KMS-11 (cell line): ENCODE measurements at regions not wholly inside any gene's neighbourhood (a gene's known extent, or its start where the extent isn't known, plus 50 kb on each side); places are given as distances from the start of the nearest gene placed in this dataset.

Experiments
- H2AFZ ChIP-seq: fragments of 200-600 bp; sonication (generic); 2 replicates; pipeline ENCODE4 v1.6.1; 2016; ENCODE audit warnings: antibody characterized with exemption, mixed run types, low read depth
- H3K27ac ChIP-seq: fragments of 200-600 bp; sonication (generic); 2 replicates; pipeline ENCODE4 v1.6.1; 2016; ENCODE audit warnings: mild to moderate bottlenecking, mixed run types
- H3K27me3 ChIP-seq: fragments of 200-600 bp; sonication (generic); 2 replicates; pipeline ENCODE4 v1.6.1; 2017; ENCODE audit warnings: mild to moderate bottlenecking, low read depth, mixed run types, moderate library complexity; ENCODE audit not compliant: insufficient read depth
- H3K36me3 ChIP-seq: fragments of 200-600 bp; sonication (generic); 2 replicates; pipeline ENCODE4 v1.6.1; 2017; ENCODE audit warnings: mild to moderate bottlenecking, mixed run types; ENCODE audit not compliant: insufficient read depth
- H3K4me1 ChIP-seq: fragments of 200-600 bp; sonication (generic); 2 replicates; pipeline ENCODE4 v1.6.1; 2016; ENCODE audit warnings: mild to moderate bottlenecking, low read depth, mixed run types; ENCODE audit not compliant: poor library complexity, severe bottlenecking
- H3K4me2 ChIP-seq: fragments of 200-600 bp; sonication (generic); 2 replicates; pipeline ENCODE4 v1.7.0; 2016; ENCODE audit warnings: mild to moderate bottlenecking, mixed run types
- H3K4me3 ChIP-seq: fragments of 200-600 bp; sonication (generic); IDR thresholded peaks from 2 replicates; pipeline ENCODE4 v1.6.1; 2017; ENCODE audit warnings: low read depth, low read length, mixed read lengths; ENCODE audit not compliant: insufficient read depth
- H3K79me2 ChIP-seq: fragments of 200-600 bp; sonication (generic); 2 replicates; pipeline ENCODE4 v1.6.1; 2016; ENCODE audit warnings: low read depth, mixed run types; ENCODE audit not compliant: insufficient read depth
- H3K9ac ChIP-seq: fragments of 200-600 bp; sonication (generic); 2 replicates; pipeline ENCODE4 v1.6.1; 2016; ENCODE audit warnings: mild to moderate bottlenecking, mixed run types
- H4K20me1 ChIP-seq: fragments of 200-600 bp; sonication (generic); 2 replicates; pipeline ENCODE4 v1.6.1; 2016; ENCODE audit warnings: mild to moderate bottlenecking, mixed run types; ENCODE audit not compliant: insufficient read depth
- CTCF ChIP-seq: fragments of 200-600 bp; sonication (generic); conservative IDR thresholded peaks from 2 replicates; pipeline ENCODE4 v1.6.1; 2017; ENCODE audit warnings: low read depth, mild to moderate bottlenecking, antibody characterized with exemption, low read length, moderate library complexity, mixed read lengths

- Histone ChIP-seq H3K4me2 (no peak overlapping the region), H3K27ac (no peak overlapping the region), H3K9ac (no peak overlapping the region), H3K79me2 (no peaks in the 10 kb centered on the region), H3K4me1 (no peaks in the 10 kb centered on the region), H2AFZ (no peak overlapping the region), H3K36me3 (no peaks in the 10 kb centered on the region), H4K20me1 (no peaks in the 10 kb centered on the region), H3K4me3 (no peak overlapping the region), H3K27me3 (no peaks in the 10 kb centered on the region)
- no peak for TF ChIP-seq CTCF
These were observed 367.1 kb downstream of the ZEB2 start for GRCh38 chr2:144152817-144153271.

GRCh38 chr2:144151851-144152250 is 368.1 kb downstream of the ZEB2 start:
- H3K4me2 ChIP-seq, result no peak overlapping the region
- no peaks in the 10 kb centered on the region for H3K79me2 ChIP-seq
- TF ChIP-seq CTCF, result no peak
- no peaks in the 10 kb centered on the region for H3K27me3 ChIP-seq
- H3K36me3 ChIP-seq, result no peaks in the 10 kb centered on the region
- H3K9ac ChIP-seq, result no peak overlapping the region
- H2AFZ ChIP-seq, result no peak overlapping the region
- no peaks in the 10 kb centered on the region for H4K20me1 ChIP-seq
- H3K27ac ChIP-seq, result no peak overlapping the region
- no peak overlapping the region for H3K4me3 ChIP-seq
- H3K4me1 ChIP-seq, result no peaks in the 10 kb centered on the region

GRCh38 chr2:144151405-144151804 is 368.5 kb downstream of the ZEB2 start:
- no peak overlapping the region for H2AFZ ChIP-seq
- no peak overlapping the region for H3K4me3 ChIP-seq
- no peaks in the 10 kb centered on the region for H3K27me3 ChIP-seq
- TF ChIP-seq CTCF, result no peak
- no peaks in the 10 kb centered on the region for H3K79me2 ChIP-seq
- H3K4me1 ChIP-seq, result no peaks in the 10 kb centered on the region
- H3K4me2 ChIP-seq, result no peak overlapping the region
- no peak overlapping the region for H3K9ac ChIP-seq
- H4K20me1 ChIP-seq, result no peaks in the 10 kb centered on the region
- H3K27ac ChIP-seq, result no peak overlapping the region
- no peaks in the 10 kb centered on the region for H3K36me3 ChIP-seq

GRCh38 chr2:144147356-144147755 is 372.6 kb downstream of the ZEB2 start:
- no peaks in the 10 kb centered on the region for H3K4me1 ChIP-seq
- no peak overlapping the region for H3K4me3 ChIP-seq
- no peaks in the 10 kb centered on the region for H4K20me1 ChIP-seq
- no peak overlapping the region for H3K27ac ChIP-seq
- no peaks in the 10 kb centered on the region for H3K27me3 ChIP-seq
- no peaks in the 10 kb centered on the region for H3K36me3 ChIP-seq
- TF ChIP-seq CTCF, result no peak
- H3K9ac ChIP-seq, result no peak overlapping the region
- no peaks in the 10 kb centered on the region for H3K79me2 ChIP-seq
- H3K4me2 ChIP-seq, result no peak overlapping the region
- no peak overlapping the region for H2AFZ ChIP-seq
